ENCODE measurements at regions not wholly inside any gene's neighbourhood (a gene's known extent, or its start where the extent isn't known, plus 50 kb on each side); places are given as distances from the start of the nearest gene placed in this dataset.

GRCh38 chr20:51934301-51935002 is 132.1 kb upstream of the SALL4 start:
- TF ChIP-seq TAF1 (IDR thresholded peaks at IDR 0.05; ENCODE audit: low read depth) (no peak), TEAD4 (IDR thresholded peaks at IDR 0.05) (no peak)
- TF ChIP-seq, protein P1, sequence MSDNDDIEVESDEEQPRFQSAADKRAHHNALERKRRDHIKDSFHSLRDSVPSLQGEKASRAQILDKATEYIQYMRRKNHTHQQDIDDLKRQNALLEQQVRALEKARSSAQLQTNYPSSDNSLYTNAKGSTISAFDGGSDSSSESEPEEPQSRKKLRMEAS (IDR thresholded peaks at IDR 0.05): no peak

Data from Ishikawa (cell line).